Epithelial cell of proximal tubule (primary cell): ENCODE measurements at regions not wholly inside any gene's neighbourhood (a gene's known extent, or its start where the extent isn't known, plus 50 kb on each side); places are given as distances from the start of the nearest gene placed in this dataset.

ENCODE experiments used
- DNase-seq: peaks from one replicate; pipeline ENCODE4 v3.0.0-alpha.2; 2011; ENCODE audit warnings: low read depth
- H3K4me3 ChIP-seq: 2 replicates; pipeline ENCODE4 v1.5.1; 2011; ENCODE audit warnings: low read depth, mild to moderate bottlenecking, low read length
- TF ChIP-seq, protein P1 (sequence below): conservative IDR thresholded peaks from 2 replicates; pipeline ENCODE4 v1.5.1; 2012; ENCODE audit warnings: low read depth, mild to moderate bottlenecking, low read length

GRCh38 chr16:5428932-5429331 is 331.3 kb upstream of the EEF2KMT start:
- H3K4me3 ChIP-seq, result no peak overlapping the region
- DNase-seq, result no peak
- TF ChIP-seq, protein P1, sequence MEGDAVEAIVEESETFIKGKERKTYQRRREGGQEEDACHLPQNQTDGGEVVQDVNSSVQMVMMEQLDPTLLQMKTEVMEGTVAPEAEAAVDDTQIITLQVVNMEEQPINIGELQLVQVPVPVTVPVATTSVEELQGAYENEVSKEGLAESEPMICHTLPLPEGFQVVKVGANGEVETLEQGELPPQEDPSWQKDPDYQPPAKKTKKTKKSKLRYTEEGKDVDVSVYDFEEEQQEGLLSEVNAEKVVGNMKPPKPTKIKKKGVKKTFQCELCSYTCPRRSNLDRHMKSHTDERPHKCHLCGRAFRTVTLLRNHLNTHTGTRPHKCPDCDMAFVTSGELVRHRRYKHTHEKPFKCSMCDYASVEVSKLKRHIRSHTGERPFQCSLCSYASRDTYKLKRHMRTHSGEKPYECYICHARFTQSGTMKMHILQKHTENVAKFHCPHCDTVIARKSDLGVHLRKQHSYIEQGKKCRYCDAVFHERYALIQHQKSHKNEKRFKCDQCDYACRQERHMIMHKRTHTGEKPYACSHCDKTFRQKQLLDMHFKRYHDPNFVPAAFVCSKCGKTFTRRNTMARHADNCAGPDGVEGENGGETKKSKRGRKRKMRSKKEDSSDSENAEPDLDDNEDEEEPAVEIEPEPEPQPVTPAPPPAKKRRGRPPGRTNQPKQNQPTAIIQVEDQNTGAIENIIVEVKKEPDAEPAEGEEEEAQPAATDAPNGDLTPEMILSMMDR, result no peak

DNA sequence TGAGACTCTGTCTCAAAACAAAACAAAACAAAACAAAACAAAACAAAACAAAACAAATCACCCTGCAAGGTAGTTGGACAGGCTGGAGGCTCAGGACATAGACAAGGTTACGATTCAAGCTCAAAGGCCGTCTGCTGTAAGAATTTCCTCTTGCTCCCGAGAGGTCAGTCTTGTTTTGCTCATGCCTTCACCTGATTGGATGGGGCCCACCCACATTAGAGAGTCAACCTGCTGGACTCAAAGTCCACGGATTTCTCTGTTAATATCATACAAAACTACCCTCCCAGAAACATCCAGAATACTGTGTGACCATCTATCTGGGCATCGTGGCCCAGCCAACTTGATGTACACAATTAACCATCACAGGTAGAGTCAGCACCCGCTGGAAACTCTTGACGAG is 330.0 kb upstream of the EEF2KMT start:
- H3K4me3 ChIP-seq, result no peak overlapping the region
- TF ChIP-seq, protein P1, result no peak
- DNase-seq, result no peak

DNA sequence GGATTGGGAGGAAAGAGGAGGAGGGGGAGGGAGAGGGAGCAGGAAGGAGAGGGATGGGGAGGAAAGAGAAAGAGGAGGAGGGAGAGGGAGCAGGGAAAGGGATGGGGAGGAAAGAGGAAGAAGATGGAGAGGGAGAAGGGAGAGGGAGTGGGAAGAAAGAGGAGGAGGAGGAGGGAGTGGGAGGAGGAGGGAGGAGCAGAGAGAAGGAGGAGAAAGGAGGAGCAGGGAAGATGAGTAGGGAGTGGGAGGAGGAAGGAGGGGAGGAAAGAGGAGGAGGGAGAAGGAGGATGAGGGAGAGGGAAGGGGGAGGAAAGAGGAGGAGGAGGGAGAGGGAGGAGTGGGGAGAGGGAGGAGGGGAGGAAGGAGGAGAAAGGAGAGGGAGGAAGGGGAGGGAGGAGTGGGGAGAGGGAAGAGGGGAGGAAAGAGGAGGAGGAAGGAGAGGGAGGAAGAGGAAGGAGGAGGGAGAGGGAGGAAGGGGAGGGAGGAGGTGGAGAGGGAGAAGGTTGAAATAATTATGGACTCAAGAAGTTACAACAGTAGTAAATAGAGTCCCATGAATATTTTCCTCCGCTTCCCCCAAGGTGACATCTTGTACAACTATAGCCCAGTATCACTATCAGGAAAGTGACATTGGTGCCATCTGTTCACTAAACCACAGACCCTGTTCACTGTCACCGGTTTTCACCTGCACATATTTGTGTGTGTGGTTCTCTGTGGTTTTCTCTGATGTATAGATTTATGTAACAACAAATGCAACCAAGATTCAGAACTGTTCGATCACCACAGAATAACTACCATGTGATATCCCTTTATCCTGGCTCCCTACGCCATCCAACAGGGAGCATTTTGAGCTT is 325.3 kb upstream of the EEF2KMT start:
- TF ChIP-seq, protein P1, result no peak
- no peak overlapping the region for H3K4me3 ChIP-seq
- no peak for DNase-seq

DNA sequence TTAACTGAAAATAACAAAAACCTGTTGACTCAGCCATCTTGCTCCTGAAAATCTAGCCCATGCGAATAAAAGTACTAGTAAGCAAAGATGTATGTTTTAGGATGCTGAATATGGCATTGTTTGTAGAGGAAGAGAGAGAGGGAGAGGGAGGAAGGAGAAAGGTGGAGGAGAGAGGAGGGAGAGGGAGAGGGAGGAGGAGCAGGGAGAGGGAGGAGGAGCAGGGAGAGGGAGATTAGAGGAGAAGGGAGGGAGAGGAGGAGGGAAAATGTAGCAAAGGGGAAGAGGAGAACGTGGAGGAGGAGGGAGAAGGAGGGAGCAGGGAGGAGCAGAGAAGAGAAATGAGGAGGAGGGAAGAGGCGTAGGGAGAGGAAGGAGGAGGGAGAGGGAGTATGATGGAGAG is 324.5 kb upstream of the EEF2KMT start:
- DNase-seq, result no peak
- H3K4me3 ChIP-seq, result no peak overlapping the region
- TF ChIP-seq, protein P1, result no peak

DNA sequence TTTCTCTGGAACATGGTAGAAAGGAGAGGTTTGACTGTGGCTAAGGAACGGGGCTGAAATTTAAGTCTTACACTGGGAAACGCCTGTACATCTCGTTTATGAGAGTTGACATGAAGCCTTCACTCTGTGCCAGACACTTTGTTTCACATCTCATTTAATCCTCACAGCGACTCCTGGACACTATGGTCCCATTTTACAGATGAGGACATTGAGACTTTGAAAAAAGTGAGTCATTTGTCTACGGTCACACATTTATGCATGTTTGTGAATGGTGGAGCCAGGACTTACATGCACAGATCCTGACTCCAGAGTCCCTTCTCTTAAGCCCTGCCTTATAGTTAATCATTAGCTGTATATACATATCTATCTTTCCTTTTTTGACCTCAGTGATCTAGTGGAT is 318.4 kb upstream of the EEF2KMT start:
- TF ChIP-seq, protein P1, result no peak
- H3K4me3 ChIP-seq, result no peak overlapping the region
- DNase-seq, result no peak

DNA sequence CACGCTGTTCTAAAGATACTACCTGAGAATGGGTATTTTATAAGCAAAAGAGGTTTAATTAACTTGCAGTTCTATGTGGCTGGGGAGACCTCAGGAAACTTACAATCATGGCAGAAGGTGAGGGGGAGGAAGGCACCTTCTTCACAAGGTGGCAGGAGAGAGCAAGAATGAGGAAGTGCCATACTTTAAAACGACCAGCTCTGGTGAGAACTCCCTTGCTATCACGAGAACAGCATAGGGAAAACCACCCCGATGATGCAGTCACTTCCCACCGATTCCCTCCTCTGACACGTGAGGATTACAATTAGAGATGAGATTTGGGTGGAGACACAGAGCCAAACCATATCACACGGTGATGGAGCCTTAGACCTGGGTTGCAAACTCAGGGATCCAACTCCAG is 317.5 kb upstream of the EEF2KMT start:
- H3K4me3 ChIP-seq, result no peak overlapping the region
- no peak for DNase-seq
- TF ChIP-seq, protein P1, result no peak

DNA sequence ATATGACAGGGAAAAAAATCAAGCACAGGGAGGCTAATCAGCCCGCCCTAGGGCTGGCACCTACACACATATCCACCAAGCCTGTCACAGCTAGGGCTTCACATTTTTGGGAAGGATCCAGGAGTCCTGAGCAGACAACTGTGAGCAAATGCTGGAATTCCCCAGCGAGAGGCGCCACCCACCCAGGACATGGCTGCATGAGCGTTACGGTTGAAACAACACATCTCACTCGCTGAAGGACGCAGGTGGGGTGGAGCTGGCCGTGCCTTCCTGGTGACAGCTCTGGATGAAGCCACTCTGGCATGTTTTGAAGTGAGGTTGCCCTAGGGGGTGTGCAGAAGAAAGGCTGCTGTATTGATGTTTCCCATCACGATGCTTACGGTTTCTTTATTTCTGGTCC is 315.1 kb upstream of the EEF2KMT start:
- TF ChIP-seq, protein P1, result no peak
- no peak overlapping the region for H3K4me3 ChIP-seq
- DNase-seq, result no peak
